SK-N-MC (cell line): ENCODE measurements at regions not wholly inside any gene's neighbourhood (a gene's known extent, or its start where the extent isn't known, plus 50 kb on each side); places are given as distances from the start of the nearest gene placed in this dataset.

ENCODE experiments used
- EZH2 ChIP-seq: fragments of 200-600 bp; sonication (generic); IDR thresholded peaks from one replicate; pipeline ENCODE4 v1.6.1; 2017; ENCODE audit warnings: antibody characterized with exemption
- POLR2AphosphoS5 ChIP-seq: IDR thresholded peaks from 2 replicates; pipeline ENCODE4 v1.6.1; 2012; ENCODE audit warnings: mild to moderate bottlenecking, low read depth, low read length, borderline replicate concordance

DNA sequence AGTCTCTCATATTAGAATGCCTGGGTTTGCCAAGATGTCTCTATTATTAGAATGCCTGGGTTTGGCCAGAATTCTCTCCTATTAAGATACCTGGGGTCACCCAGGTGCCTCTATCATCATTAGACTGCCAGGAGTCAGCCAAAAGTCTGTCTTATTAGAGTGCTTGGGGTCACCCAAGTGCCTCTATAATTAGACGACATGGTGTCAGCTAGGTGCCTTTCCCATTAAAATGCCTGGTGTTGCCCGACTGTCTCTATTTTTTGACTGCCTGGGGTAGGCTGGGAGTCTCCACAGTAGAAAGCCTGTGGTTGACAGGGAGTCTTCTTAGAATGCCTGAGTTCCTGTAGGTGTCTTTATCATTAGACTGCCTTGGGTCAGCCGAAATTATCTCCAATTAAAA is 1536.6 kb downstream of the UQCRFS1 start:
- TF ChIP-seq POLR2AphosphoS5 (no peak), EZH2 (no peak)
